ENCODE measurements at regions not wholly inside any gene's neighbourhood (a gene's known extent, or its start where the extent isn't known, plus 50 kb on each side); places are given as distances from the start of the nearest gene placed in this dataset.

GRCh38 chr5:28714907-28715698, 1676.7 kb upstream of the CDH9 start:
- WGBS (ENCODE audit: extremely low coverage, insufficient coverage, insufficient read length), result no CpG with 5 or more reads among the region's 4 CpGs
- no peak overlapping the region for H3K27ac ChIP-seq (ENCODE audit: low read depth, low read length)
- H4K12ac ChIP-seq (ENCODE audit: low read depth, low read length), result no peak overlapping the region

GRCh38 chr5:28710360-28710759, 1672.0 kb upstream of the CDH9 start:
- DNase-seq, result no peak
- Histone ChIP-seq H3K4me3 (ENCODE audit: low read depth, low read length) (no peak overlapping the region), H3K9ac (ENCODE audit: low read length) (no peak overlapping the region), H2BK120ac (ENCODE audit: insufficient read depth, low read length, poor library complexity) (no peak overlapping the region), H3K4me1 (ENCODE audit: control insufficient read depth in 1 of 2, insufficient read depth in 2 of 2, low read length in 2 of 2) (no peaks in the 10 kb centered on the region), H4K8ac (ENCODE audit: low read depth, low read length) (no peak overlapping the region), H3K4ac (ENCODE audit: low read depth, low read length) (no peak overlapping the region), H2BK5ac (ENCODE audit: low read depth, low read length, poor library complexity) (no peak overlapping the region), H3K18ac (ENCODE audit: low read length) (no peak overlapping the region), H2AFZ (ENCODE audit: insufficient read depth, low read length, poor library complexity) (no peak overlapping the region), H4K12ac (ENCODE audit: low read depth, low read length) (no peak overlapping the region), H3K27ac (ENCODE audit: low read depth, low read length) (no peak overlapping the region), H2AK5ac (ENCODE audit: low read length) (no peak overlapping the region), H3K27me3 (ENCODE audit: insufficient read depth, low read length) (no peaks in the 10 kb centered on the region), H3K4me2 (ENCODE audit: low read length) (no peak overlapping the region), H3K9me3 (ENCODE audit: insufficient read depth, low read depth, low read length) (no peaks in the 10 kb centered on the region), H3K14ac (ENCODE audit: low read length) (no peak overlapping the region), H4K91ac (ENCODE audit: low read depth, low read length) (no peak overlapping the region), H3K79me1 (ENCODE audit: low read length) (no peaks in the 10 kb centered on the region), H3K23ac (ENCODE audit: low read length) (no peak overlapping the region), H3K36me3 (ENCODE audit: control insufficient read depth in 1 of 2, insufficient read depth in 2 of 2, low read length in 2 of 2) (no peaks in the 10 kb centered on the region), H2BK12ac (ENCODE audit: low read length) (no peak overlapping the region), H3K79me2 (ENCODE audit: control insufficient read depth, insufficient read depth, low read length, poor library complexity) (no peaks in the 10 kb centered on the region)

More at GRCh38 chr5:28714907-28715698, 1676.7 kb upstream of the CDH9 start:
- Histone ChIP-seq H3K36me3 (ENCODE audit: control insufficient read depth in 1 of 2, insufficient read depth in 2 of 2, low read length in 2 of 2) (no peaks in the 10 kb centered on the region), H4K8ac (ENCODE audit: low read depth, low read length) (no peak overlapping the region), H3K27me3 (ENCODE audit: insufficient read depth, low read length) (no peaks in the 10 kb centered on the region), H2BK12ac (ENCODE audit: low read length) (no peak overlapping the region), H3K79me2 (ENCODE audit: control insufficient read depth, insufficient read depth, low read length, poor library complexity) (no peaks in the 10 kb centered on the region), H3K23ac (ENCODE audit: low read length) (no peak overlapping the region), H3K9ac (ENCODE audit: low read length) (no peak overlapping the region), H2BK120ac (ENCODE audit: insufficient read depth, low read length, poor library complexity) (no peak overlapping the region), H2AK5ac (ENCODE audit: low read length) (no peak overlapping the region), H3K4me2 (ENCODE audit: low read length) (no peak overlapping the region), H3K4me1 (ENCODE audit: control insufficient read depth in 1 of 2, insufficient read depth in 2 of 2, low read length in 2 of 2) (no peaks in the 10 kb centered on the region), H3K18ac (ENCODE audit: low read length) (no peak overlapping the region), H3K79me1 (ENCODE audit: low read length) (no peaks in the 10 kb centered on the region), H3K9me3 (ENCODE audit: insufficient read depth, low read depth, low read length) (no peaks in the 10 kb centered on the region), H3K4me3 (ENCODE audit: low read depth, low read length) (no peak overlapping the region), H2AFZ (ENCODE audit: insufficient read depth, low read length, poor library complexity) (no peak overlapping the region), H4K91ac (ENCODE audit: low read depth, low read length) (no peak overlapping the region), H3K4ac (ENCODE audit: low read depth, low read length) (no peak overlapping the region), H2BK5ac (ENCODE audit: low read depth, low read length, poor library complexity) (no peak overlapping the region), H3K14ac (ENCODE audit: low read length) (no peak overlapping the region)
- DNase-seq, result no peak

GRCh38 chr5:28708472-28708871, 1670.1 kb upstream of the CDH9 start:
- Histone ChIP-seq H3K4me3 (ENCODE audit: low read depth, low read length) (no peak overlapping the region), H3K9ac (ENCODE audit: low read length) (no peak overlapping the region), H3K23ac (ENCODE audit: low read length) (no peak overlapping the region), H3K18ac (ENCODE audit: low read length) (no peak overlapping the region), H3K27me3 (ENCODE audit: insufficient read depth, low read length) (no peaks in the 10 kb centered on the region), H4K12ac (ENCODE audit: low read depth, low read length) (no peak overlapping the region), H3K4me1 (ENCODE audit: control insufficient read depth in 1 of 2, insufficient read depth in 2 of 2, low read length in 2 of 2) (no peaks in the 10 kb centered on the region), H3K27ac (ENCODE audit: low read depth, low read length) (no peak overlapping the region), H3K4me2 (ENCODE audit: low read length) (no peak overlapping the region), H3K79me2 (ENCODE audit: control insufficient read depth, insufficient read depth, low read length, poor library complexity) (no peaks in the 10 kb centered on the region), H2AFZ (ENCODE audit: insufficient read depth, low read length, poor library complexity) (no peak overlapping the region), H2BK5ac (ENCODE audit: low read depth, low read length, poor library complexity) (no peak overlapping the region), H2BK12ac (ENCODE audit: low read length) (no peak overlapping the region), H2BK120ac (ENCODE audit: insufficient read depth, low read length, poor library complexity) (no peak overlapping the region), H3K14ac (ENCODE audit: low read length) (no peak overlapping the region), H3K9me3 (ENCODE audit: insufficient read depth, low read depth, low read length) (no peaks in the 10 kb centered on the region), H3K36me3 (ENCODE audit: control insufficient read depth in 1 of 2, insufficient read depth in 2 of 2, low read length in 2 of 2) (no peaks in the 10 kb centered on the region), H2AK5ac (ENCODE audit: low read length) (no peak overlapping the region), H3K4ac (ENCODE audit: low read depth, low read length) (no peak overlapping the region), H4K91ac (ENCODE audit: low read depth, low read length) (no peak overlapping the region), H3K79me1 (ENCODE audit: low read length) (no peaks in the 10 kb centered on the region), H4K8ac (ENCODE audit: low read depth, low read length) (no peak overlapping the region)
- no CpG with 5 or more reads among the region's 5 CpGs for WGBS (ENCODE audit: extremely low coverage, insufficient coverage, insufficient read length)
- DNase-seq, result no peak

GRCh38 chr5:28707706-28708105, 1669.3 kb upstream of the CDH9 start:
- H4K12ac ChIP-seq (ENCODE audit: low read depth, low read length), result no peak overlapping the region
- H4K8ac ChIP-seq (ENCODE audit: low read depth, low read length), result no peak overlapping the region
- H3K27me3 ChIP-seq (ENCODE audit: insufficient read depth, low read length), result no peaks in the 10 kb centered on the region
- no peak overlapping the region for H2BK5ac ChIP-seq (ENCODE audit: low read depth, low read length, poor library complexity)
- DNase-seq, result no peak
- H3K27ac ChIP-seq (ENCODE audit: low read depth, low read length), result no peak overlapping the region
- H3K4me1 ChIP-seq (ENCODE audit: control insufficient read depth in 1 of 2, insufficient read depth in 2 of 2, low read length in 2 of 2), result no peaks in the 10 kb centered on the region
- no peaks in the 10 kb centered on the region for H3K9me3 ChIP-seq (ENCODE audit: insufficient read depth, low read depth, low read length)
- H3K14ac ChIP-seq (ENCODE audit: low read length), result no peak overlapping the region
- no peaks in the 10 kb centered on the region for H3K79me1 ChIP-seq (ENCODE audit: low read length)
- H3K36me3 ChIP-seq (ENCODE audit: control insufficient read depth in 1 of 2, insufficient read depth in 2 of 2, low read length in 2 of 2), result no peaks in the 10 kb centered on the region
- H2AK5ac ChIP-seq (ENCODE audit: low read length), result no peak overlapping the region
- no peak overlapping the region for H3K4me3 ChIP-seq (ENCODE audit: low read depth, low read length)
- H4K91ac ChIP-seq (ENCODE audit: low read depth, low read length), result no peak overlapping the region
- no peak overlapping the region for H3K4me2 ChIP-seq (ENCODE audit: low read length)
- no peaks in the 10 kb centered on the region for H3K79me2 ChIP-seq (ENCODE audit: control insufficient read depth, insufficient read depth, low read length, poor library complexity)
- H3K23ac ChIP-seq (ENCODE audit: low read length), result no peak overlapping the region
- no peak overlapping the region for H2BK12ac ChIP-seq (ENCODE audit: low read length)
- no peak overlapping the region for H3K9ac ChIP-seq (ENCODE audit: low read length)
- no peak overlapping the region for H2AFZ ChIP-seq (ENCODE audit: insufficient read depth, low read length, poor library complexity)
- H3K4ac ChIP-seq (ENCODE audit: low read depth, low read length), result no peak overlapping the region
- H2BK120ac ChIP-seq (ENCODE audit: insufficient read depth, low read length, poor library complexity), result no peak overlapping the region
- H3K18ac ChIP-seq (ENCODE audit: low read length), result no peak overlapping the region
